Keratinocyte (primary cell): ENCODE measurements at regions not wholly inside any gene's neighbourhood (a gene's known extent, or its start where the extent isn't known, plus 50 kb on each side); places are given as distances from the start of the nearest gene placed in this dataset.

Source experiments
- EZH2 ChIP-seq: IDR thresholded peaks from one replicate; pipeline ENCODE4 v1.6.1; 2012; ENCODE audit warnings: inconsistent platforms, mild to moderate bottlenecking, low read length, moderate library complexity
- TF ChIP-seq, protein P1 (sequence below), 3 experiments: IDR thresholded peaks in 1 of 3; conservative IDR thresholded peaks in 1 of 3; optimal IDR thresholded peaks in 1 of 3; 2 replicates in 2 of 3; 3 replicates in 1 of 3; pipeline versions ENCODE3 to v1.5.1; 2011; ENCODE audit warnings: low read length in 3 of 3, mild to moderate bottlenecking in 3 of 3, moderate library complexity in 2 of 3, control low read depth in 1 of 3, inconsistent platforms in 1 of 3; ENCODE audit not compliant: insufficient read depth in 2 of 3; ENCODE audit errors: extremely low read depth in 1 of 3

DNA sequence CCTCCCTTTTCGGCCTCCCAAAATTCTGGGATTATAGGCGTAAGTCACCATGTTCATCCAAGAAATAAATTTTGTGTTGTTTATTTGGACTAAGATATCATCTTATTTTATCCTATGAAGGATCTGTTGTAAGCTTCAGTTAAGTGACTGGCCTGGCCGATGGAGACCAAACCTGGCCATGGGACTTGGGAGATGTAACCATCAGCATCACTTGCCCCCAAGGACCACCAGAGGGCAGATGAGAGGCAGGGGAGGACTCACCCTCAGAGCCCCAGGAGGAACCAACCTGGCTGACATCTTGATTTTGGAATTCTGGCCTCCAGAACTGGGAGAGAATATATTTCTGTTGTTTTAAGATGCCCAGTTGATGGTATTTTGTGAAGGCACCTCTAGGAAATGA is 266.7 kb downstream of the CDH26 start:
- TF ChIP-seq, protein P1, sequence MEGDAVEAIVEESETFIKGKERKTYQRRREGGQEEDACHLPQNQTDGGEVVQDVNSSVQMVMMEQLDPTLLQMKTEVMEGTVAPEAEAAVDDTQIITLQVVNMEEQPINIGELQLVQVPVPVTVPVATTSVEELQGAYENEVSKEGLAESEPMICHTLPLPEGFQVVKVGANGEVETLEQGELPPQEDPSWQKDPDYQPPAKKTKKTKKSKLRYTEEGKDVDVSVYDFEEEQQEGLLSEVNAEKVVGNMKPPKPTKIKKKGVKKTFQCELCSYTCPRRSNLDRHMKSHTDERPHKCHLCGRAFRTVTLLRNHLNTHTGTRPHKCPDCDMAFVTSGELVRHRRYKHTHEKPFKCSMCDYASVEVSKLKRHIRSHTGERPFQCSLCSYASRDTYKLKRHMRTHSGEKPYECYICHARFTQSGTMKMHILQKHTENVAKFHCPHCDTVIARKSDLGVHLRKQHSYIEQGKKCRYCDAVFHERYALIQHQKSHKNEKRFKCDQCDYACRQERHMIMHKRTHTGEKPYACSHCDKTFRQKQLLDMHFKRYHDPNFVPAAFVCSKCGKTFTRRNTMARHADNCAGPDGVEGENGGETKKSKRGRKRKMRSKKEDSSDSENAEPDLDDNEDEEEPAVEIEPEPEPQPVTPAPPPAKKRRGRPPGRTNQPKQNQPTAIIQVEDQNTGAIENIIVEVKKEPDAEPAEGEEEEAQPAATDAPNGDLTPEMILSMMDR (optimal IDR thresholded peaks at IDR 0.05 in 1 of 3, IDR thresholded peaks at IDR 0.05 in 1 of 3, conservative IDR thresholded peaks at IDR 0.05 in 1 of 3; ENCODE audit: extremely low read depth in 1 of 3, insufficient read depth in 2 of 3, low read length in 3 of 3) = peak; percentile 60 to 71 (median 69)
- TF ChIP-seq EZH2 = no peak
